ENCODE measurements at regions not wholly inside any gene's neighbourhood (a gene's known extent, or its start where the extent isn't known, plus 50 kb on each side); places are given as distances from the start of the nearest gene placed in this dataset.
"Not testable (repeated sequence)": the region's sequence is repeated elsewhere in the genome, so short reads cannot be mapped to it uniquely, and the experiment has no call there.

DNA sequence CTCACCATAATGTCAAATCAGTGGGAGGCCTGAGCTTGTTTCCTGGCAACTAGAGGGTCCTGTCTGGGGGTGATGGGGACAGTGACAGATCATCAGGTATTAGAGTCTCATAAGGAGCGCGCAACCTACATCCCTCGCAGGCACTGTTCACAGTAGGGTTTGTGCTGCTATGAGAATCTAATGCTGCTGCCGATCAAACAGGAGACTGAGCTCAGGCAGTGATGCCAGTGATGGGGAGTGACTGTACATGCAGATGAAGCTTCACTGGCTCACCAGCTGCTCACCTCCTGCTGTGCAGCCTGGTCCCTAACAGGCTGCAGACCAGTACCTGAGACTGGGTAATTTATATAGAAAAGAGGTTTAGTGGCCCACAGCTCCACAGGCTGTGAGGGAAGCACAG is 147.3 kb downstream of the TTLL2 start:
- H3K27ac Mint-ChIP-seq: no peak overlapping the region
- POLR2A ChIA-PET: no interaction called here
- H3K4me1 Mint-ChIP-seq: no peaks in the 10 kb centered on the region
- H3K4me3 Mint-ChIP-seq: no peak overlapping the region
- H3K36me3 Mint-ChIP-seq (ENCODE audit: low read depth): no peaks in the 10 kb centered on the region
- CTCF ChIA-PET: no interaction called here
- DNase-seq: no peak
- no peaks in the 10 kb centered on the region for H3K9me3 Mint-ChIP-seq
- H3K27me3 Mint-ChIP-seq: no peaks in the 10 kb centered on the region

DNA sequence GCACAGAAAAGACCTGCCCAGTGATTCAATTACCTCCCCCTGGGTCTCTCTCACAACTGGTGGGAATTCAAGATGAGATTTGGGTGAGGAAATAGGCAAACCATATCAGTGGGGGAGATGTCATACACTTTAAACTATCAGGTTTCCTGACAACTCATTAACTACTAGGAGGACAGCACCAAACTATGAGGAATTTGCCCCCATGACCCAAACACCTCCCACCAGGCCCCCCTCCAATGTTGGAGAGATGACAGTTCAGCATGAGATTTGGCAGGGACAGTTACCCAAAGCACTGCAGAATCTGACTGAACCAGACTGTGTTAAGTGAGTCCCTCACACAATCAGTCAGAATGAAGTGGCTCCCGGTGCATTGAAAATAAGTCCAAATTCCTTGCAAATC is 148.0 kb downstream of the TTLL2 start:
- no peak for DNase-seq
- no peaks in the 10 kb centered on the region for H3K4me1 Mint-ChIP-seq
- ChIA-PET CTCF (no interaction called here), POLR2A (no interaction called here)
- no peak overlapping the region for H3K27ac Mint-ChIP-seq
- no peaks in the 10 kb centered on the region for H3K9me3 Mint-ChIP-seq
- H3K36me3 Mint-ChIP-seq (ENCODE audit: low read depth): no peaks in the 10 kb centered on the region
- H3K27me3 Mint-ChIP-seq: no peaks in the 10 kb centered on the region
- H3K4me3 Mint-ChIP-seq: no peak overlapping the region

DNA sequence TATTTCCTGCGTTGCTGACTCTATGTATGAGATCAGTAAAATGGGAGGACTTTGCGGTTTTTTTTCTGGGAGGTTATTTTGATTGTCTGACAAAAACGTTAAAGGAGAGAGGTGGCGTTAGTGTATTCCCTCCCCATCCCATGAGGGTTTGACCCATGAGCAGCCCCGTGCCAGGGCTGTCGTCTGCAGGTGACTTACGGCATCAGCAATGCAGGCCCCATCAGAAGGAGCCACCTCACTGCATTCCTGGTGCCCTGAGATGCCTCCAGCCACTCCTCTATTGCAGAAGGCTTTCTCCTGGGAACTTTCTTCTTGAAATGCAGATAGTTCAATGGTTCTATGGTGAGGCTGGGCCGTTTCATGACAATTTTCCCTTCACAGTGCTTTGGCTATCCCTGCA is 149.3 kb downstream of the TTLL2 start:
- peaks cover 4% of the 10 kb centered on the region for H3K27me3 Mint-ChIP-seq
- no peaks in the 10 kb centered on the region for H3K4me1 Mint-ChIP-seq
- POLR2A ChIA-PET: no interaction called here
- H3K27ac Mint-ChIP-seq: no peak overlapping the region
- no peak for DNase-seq
- CTCF ChIA-PET: no interaction called here
- H3K4me3 Mint-ChIP-seq: no peak overlapping the region
- H3K36me3 Mint-ChIP-seq (ENCODE audit: low read depth): no peaks in the 10 kb centered on the region
- no peaks in the 10 kb centered on the region for H3K9me3 Mint-ChIP-seq

DNA sequence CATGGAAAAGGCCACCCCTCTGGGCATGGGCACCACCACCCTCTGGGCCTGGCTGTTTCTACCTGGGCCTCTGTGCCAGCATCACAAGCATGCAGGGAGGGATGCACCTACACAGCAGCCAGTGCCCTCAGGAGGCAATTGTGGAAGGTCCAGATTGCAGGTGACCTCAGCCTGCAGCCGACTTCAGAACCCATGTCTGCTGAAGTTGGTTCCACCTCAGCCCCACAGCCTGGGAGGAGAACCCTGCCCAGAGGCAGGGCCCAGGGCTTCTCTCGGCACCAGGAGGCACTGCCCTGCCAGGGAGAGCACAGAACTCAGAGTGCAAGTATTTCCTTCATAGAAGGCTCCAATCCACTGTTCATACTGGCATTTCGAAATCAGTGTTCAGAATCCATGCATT is 149.8 kb downstream of the TTLL2 start:
- Mint-ChIP-seq H3K4me1 (no peaks in the 10 kb centered on the region), H3K36me3 (ENCODE audit: low read depth) (no peaks in the 10 kb centered on the region), H3K27me3 (peaks cover 4% of the 10 kb centered on the region), H3K4me3 (no peak overlapping the region), H3K27ac (no peak overlapping the region), H3K9me3 (no peaks in the 10 kb centered on the region)
- POLR2A ChIA-PET: no interaction called here
- CTCF ChIA-PET: no interaction called here
- DNase-seq: no peak

DNA sequence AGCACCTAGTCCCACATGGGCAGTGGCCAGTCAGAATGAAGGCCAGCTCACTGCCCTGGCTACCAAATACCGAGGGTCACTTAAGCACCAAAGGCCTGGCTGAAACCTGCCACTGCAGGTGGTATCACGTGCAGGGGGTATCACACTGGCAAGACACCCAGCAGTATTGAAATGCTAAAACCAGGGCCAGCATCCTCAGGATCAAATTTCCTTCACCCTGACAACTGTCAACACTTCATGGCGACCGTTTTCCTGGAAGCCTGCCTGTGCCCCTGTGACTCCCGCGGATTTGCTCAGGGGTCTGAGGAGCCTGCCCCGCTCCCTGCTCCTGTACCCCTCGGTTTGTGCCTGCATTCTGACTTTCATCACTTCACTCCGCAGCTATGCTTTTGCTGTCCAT is 151.1 kb downstream of the TTLL2 start:
- no peak overlapping the region for H3K27ac Mint-ChIP-seq
- no peaks in the 10 kb centered on the region for H3K9me3 Mint-ChIP-seq
- H3K4me1 Mint-ChIP-seq: no peaks in the 10 kb centered on the region
- H3K36me3 Mint-ChIP-seq (ENCODE audit: low read depth): no peaks in the 10 kb centered on the region
- H3K4me3 Mint-ChIP-seq: no peak overlapping the region
- CTCF ChIA-PET: no interaction called here
- DNase-seq: no peak
- H3K27me3 Mint-ChIP-seq: peaks cover 5% of the 10 kb centered on the region
- POLR2A ChIA-PET: no interaction called here

DNA sequence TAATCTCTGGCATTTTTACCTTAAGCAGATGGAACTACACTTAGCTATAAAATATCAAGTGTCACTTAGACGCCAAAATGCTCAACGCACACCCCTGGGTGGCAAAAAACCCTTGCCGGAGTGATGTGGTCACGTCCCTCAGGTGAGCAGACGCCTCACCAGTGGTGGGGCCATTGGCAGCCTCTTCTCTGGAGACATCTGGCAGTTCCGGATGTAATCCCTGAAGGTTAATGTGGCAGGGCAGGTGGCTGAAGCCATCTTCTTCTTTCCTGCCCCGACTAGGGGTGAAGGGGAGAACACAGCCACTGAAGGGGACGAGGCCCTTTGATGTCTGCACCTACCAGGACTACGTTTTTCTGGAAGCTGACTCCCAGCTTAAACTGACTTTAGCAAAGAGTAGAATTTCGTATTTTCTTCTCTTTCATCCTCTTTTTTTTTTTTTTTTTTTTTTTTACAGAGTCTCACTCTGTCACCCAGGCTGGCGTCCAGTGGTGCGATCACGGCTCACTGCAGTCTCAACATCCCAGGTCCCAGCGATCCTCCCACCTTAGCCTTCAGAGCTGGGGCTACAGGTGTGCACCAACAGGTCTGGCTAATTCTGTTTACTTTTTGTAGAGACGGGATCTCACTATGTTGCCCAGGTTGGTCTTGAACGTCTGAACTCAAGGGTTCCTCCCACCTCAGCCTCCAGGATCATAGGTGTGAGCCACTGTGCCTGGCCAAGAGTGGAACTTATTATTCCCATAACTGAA is 152.1 kb downstream of the TTLL2 start:
- CTCF ChIA-PET: interaction anchor here (0.5 kb wide), 1 partner anchor 58 kb away, joined by 3 read pairs; no protein-coding TSS in a partner anchor
- no peak for DNase-seq
- no peak overlapping the region for H3K27ac Mint-ChIP-seq
- H3K4me1 Mint-ChIP-seq: no peaks in the 10 kb centered on the region
- H3K27me3 Mint-ChIP-seq: peaks cover 5% of the 10 kb centered on the region
- no peaks in the 10 kb centered on the region for H3K36me3 Mint-ChIP-seq (ENCODE audit: low read depth)
- H3K9me3 Mint-ChIP-seq: no peaks in the 10 kb centered on the region
- H3K4me3 Mint-ChIP-seq: no peak overlapping the region
- POLR2A ChIA-PET: no interaction called here

DNA sequence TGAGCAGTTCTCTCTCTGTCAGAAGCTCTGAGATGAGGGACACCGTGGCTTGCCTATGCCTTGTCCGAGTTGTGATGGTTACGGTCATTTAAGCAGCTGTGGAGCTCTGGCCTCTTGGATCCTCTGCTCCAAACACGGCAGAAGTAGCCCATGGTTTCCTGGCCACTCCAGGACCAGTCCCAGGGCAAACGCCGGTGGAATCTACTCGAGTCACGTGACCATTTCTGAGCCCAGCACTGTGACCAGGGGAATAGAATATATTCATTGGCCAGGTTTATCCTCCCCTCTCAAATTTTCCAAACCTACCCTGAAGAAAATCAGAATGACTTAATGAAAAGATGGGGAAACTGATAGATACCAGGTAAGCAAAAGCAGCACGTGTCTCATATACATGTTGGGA is 152.8 kb downstream of the TTLL2 start:
- CTCF ChIA-PET: no interaction called here
- DNase-seq: no peak
- Mint-ChIP-seq H3K36me3 (ENCODE audit: low read depth) (no peaks in the 10 kb centered on the region), H3K4me1 (no peaks in the 10 kb centered on the region), H3K9me3 (no peaks in the 10 kb centered on the region), H3K27me3 (peaks cover 7% of the 10 kb centered on the region), H3K4me3 (no peak overlapping the region), H3K27ac (no peak overlapping the region)
- POLR2A ChIA-PET: no interaction called here

DNA sequence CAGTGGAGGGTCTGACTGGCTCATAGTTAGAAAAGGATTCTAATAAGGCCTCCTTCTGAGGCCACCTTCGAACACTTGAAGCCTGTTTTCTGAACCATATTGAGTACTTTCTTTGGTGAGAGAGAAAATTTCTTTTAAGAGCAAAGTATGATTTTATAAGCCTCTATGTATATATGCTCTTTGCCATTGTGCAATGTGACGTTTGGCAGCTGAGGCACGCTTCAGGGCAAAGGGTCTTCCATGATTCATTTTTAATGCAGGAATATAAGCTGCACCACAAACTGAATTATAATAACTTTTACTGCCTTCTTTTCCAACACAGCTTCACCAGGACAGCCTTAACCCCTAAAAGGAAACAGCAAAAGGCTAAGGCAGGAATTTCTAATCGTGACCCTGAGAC is 154.4 kb downstream of the TTLL2 start:
- Mint-ChIP-seq H3K4me1 (no peaks in the 10 kb centered on the region), H3K4me3 (no peak overlapping the region), H3K36me3 (ENCODE audit: low read depth) (no peaks in the 10 kb centered on the region), H3K27me3 (peaks cover 8% of the 10 kb centered on the region), H3K9me3 (no peaks in the 10 kb centered on the region), H3K27ac (no peak overlapping the region)
- no peak for DNase-seq
- ChIA-PET POLR2A (no interaction called here), CTCF (no interaction called here)

DNA sequence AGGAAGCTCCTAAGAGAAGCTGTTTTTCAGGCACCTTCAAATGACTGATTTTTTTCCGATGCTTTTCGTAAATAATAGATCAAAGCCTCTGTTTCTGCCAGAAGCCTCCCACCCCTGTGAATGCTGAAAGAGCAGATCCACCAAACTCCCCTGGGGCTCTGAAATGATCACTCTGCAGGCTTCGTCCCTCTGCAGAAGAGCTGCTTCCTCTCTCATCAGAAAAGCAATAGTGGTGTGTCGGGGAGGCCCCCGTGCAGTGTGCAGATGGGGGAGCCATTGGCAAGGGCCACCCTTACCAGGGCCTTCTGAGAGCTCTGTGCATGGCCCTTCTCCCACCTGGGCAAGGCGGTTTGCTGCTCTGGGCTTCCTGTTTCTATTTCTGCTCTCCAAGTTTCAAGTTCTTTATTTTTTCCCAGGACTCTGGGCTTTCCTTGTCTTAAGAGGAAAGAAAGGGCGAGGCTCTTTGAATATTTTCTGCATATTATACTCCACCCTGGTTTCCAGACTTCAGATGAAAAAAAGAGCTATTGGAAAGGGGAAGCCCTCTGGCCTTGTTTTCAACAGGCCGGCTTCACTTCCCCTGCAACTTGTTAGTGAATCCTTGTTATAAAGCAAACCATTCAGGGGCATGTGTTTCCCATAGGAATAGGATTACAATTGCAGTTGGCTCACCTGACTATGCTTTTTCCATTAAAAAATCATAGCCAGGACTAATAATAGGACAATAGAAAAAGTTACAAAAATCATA is 155.2 kb downstream of the TTLL2 start:
- H3K36me3 Mint-ChIP-seq (ENCODE audit: low read depth): no peaks in the 10 kb centered on the region
- H3K27ac Mint-ChIP-seq: no peak overlapping the region
- no peaks in the 10 kb centered on the region for H3K9me3 Mint-ChIP-seq
- DNase-seq: no peak
- no peak overlapping the region for H3K4me3 Mint-ChIP-seq
- ChIA-PET POLR2A (no interaction called here), CTCF (no interaction called here)
- no peaks in the 10 kb centered on the region for H3K4me1 Mint-ChIP-seq
- H3K27me3 Mint-ChIP-seq: peaks cover 8% of the 10 kb centered on the region

DNA sequence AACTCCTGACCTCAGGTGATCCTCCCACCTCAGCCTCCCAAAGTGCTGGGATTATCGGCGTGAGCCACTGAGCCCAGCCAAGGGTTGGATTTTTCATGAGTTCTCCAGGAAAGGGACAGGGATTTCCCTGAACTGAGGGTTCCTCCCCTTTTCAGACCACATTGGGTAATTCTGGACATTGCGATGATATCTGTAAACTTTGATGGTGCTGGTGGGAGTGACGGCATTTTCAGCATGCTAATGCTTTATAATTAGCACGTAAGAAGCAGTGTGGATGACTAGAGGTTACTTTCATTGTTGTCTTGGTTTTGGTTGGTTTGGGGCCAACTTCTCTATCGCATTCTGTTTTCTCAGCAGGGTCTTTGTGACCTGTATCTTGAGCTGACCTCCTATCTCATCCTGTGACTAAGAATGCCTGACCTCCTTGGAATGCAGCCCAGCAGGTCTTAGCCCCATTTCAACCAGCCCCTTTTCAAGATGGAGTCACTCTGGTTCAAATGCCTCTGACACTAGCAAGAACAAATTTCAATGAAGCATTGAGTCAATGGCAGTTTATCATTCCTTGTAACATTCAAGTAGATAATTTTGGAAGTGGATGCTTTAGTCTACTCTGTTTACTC is 156.5 kb downstream of the TTLL2 start:
- ChIA-PET POLR2A (no interaction called here), CTCF (no interaction called here)
- Mint-ChIP-seq H3K4me1 (no peaks in the 10 kb centered on the region), H3K9me3 (no peaks in the 10 kb centered on the region), H3K27me3 (peaks cover 8% of the 10 kb centered on the region), H3K27ac (no peak overlapping the region), H3K4me3 (no peak overlapping the region), H3K36me3 (ENCODE audit: low read depth) (no peaks in the 10 kb centered on the region)
- no peak for DNase-seq

DNA sequence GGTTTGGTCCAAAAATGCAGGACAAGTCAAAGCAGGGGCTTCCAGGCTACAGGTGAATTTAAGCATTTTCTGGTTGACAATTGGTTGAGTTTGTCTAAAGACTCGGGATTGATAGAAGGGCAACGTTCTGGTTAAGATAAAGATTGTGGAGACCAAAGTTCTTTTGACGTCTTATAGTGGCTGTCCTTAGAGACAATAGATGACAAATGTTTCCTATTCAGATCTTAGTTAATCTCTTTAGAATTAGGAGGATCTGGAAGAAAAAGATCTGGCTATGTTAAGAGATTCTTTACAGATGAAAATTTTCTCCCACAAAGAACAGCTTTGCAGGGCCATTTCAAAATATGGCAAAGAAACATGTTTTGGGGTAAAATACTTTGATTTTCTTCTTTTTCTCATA is 157.9 kb downstream of the TTLL2 start:
- H3K4me3 Mint-ChIP-seq; CTCF ChIA-PET; H3K36me3 Mint-ChIP-seq (ENCODE audit: low read depth); H3K27me3 Mint-ChIP-seq; H3K9me3 Mint-ChIP-seq; POLR2A ChIA-PET; H3K4me1 Mint-ChIP-seq; DNase-seq; H3K27ac Mint-ChIP-seq: not testable (repeated sequence)

DNA sequence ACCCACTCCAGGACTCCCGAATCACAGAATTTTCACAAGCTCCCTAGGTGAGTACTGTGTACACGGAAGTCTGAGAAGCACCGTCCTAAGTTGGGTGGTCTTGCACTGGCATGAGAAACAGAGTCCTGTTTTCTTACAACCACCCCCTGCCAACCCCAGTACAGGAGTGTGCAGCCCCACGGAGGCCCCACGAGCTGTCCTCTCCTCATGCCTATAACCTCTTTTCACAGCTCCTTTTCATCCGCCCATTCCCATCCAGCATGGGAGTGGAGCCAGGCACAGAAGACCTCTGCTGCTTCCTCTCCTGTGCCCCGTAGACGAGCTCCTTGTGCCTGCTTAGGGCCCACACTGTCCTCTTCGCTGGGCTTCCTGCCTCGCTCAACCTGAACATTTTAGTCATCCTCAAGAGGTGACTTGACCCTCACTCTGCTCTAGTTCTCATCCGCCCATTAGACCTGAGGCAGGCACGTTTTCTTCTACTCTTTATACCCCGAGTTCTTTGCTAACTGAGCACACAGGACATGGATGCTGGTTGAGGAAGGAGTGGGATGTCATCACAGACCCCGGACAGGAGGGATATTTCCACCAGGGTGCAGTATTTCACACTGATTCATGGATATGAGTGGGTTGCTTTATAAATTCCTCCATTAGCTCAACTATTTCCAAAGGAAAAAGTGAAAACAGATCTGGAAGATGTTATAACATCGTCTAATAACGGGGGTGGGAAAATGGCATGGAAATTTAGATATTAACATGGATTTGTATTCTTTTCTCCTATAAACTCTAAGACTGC is 160.5 kb downstream of the TTLL2 start:
- POLR2A ChIA-PET: no interaction called here
- no peaks in the 10 kb centered on the region for H3K4me1 Mint-ChIP-seq
- H3K36me3 Mint-ChIP-seq (ENCODE audit: low read depth): no peaks in the 10 kb centered on the region
- no peaks in the 10 kb centered on the region for H3K9me3 Mint-ChIP-seq
- H3K27me3 Mint-ChIP-seq: peaks cover 5% of the 10 kb centered on the region
- no peak for DNase-seq
- H3K4me3 Mint-ChIP-seq: no peak overlapping the region
- CTCF ChIA-PET: no interaction called here
- no peak overlapping the region for H3K27ac Mint-ChIP-seq
